Progenitor cell of endocrine pancreas (in vitro differentiated cells): ENCODE measurements at regions not wholly inside any gene's neighbourhood (a gene's known extent, or its start where the extent isn't known, plus 50 kb on each side); places are given as distances from the start of the nearest gene placed in this dataset.

Experiments
- DNase-seq: peaks from one replicate; pipeline ENCODE4 v3.0.0; 2021; ENCODE audit warnings: low spot score; ENCODE audit not compliant: unreplicated experiment
- H3K27ac Mint-ChIP-seq: 2 replicates; pipeline ENCODE4 v1.8.0; 2021; ENCODE audit warnings: mild to moderate bottlenecking, moderate library complexity, mixed read lengths
- H3K27me3 Mint-ChIP-seq: 2 replicates; pipeline ENCODE4 v1.8.0; 2021; ENCODE audit warnings: mixed read lengths
- H3K36me3 Mint-ChIP-seq: 2 replicates; pipeline ENCODE4 v1.8.0; 2022; ENCODE audit warnings: mixed read lengths; ENCODE audit not compliant: insufficient read depth
- H3K4me1 Mint-ChIP-seq: 2 replicates; pipeline ENCODE4 v1.8.0; 2021; ENCODE audit warnings: low read depth, mixed read lengths
- H3K4me3 Mint-ChIP-seq: 2 replicates; pipeline ENCODE4 v1.8.0; 2021; ENCODE audit warnings: low read depth, mild to moderate bottlenecking, moderate library complexity, mixed read lengths
- H3K9me3 Mint-ChIP-seq: 2 replicates; pipeline ENCODE4 v1.8.0; 2021; ENCODE audit warnings: low read depth, mixed read lengths
- CTCF ChIP-seq: fragments of 200-600 bp; sonication (generic); IDR thresholded peaks from one replicate; pipeline ENCODE4 v1.5.0; 2021; ENCODE audit warnings: antibody characterized with exemption, mild to moderate bottlenecking; ENCODE audit not compliant: unreplicated experiment

GRCh38 chr11:130781931-130782330 is 134.3 kb downstream of the SNX19 start:
- no peak overlapping the region for H3K27ac Mint-ChIP-seq
- H3K36me3 Mint-ChIP-seq, result no peaks in the 10 kb centered on the region
- H3K27me3 Mint-ChIP-seq, result peaks cover 20% of the 10 kb centered on the region
- DNase-seq, result no peak
- TF ChIP-seq CTCF, result no peak
- H3K9me3 Mint-ChIP-seq, result peaks cover 11% of the 10 kb centered on the region
- H3K4me3 Mint-ChIP-seq, result no peak overlapping the region
- no peaks in the 10 kb centered on the region for H3K4me1 Mint-ChIP-seq

- Mint-ChIP-seq H3K27ac (no peak overlapping the region), H3K27me3 (peaks cover 20% of the 10 kb centered on the region), H3K9me3 (peaks cover 7% of the 10 kb centered on the region), H3K36me3 (no peaks in the 10 kb centered on the region), H3K4me3 (no peak overlapping the region), H3K4me1 (no peaks in the 10 kb centered on the region)
- TF ChIP-seq CTCF, result no peak
- no peak for DNase-seq
Measured at GRCh38 chr11:130782361-130783222, 133.7 kb downstream of the SNX19 start.

- no peaks in the 10 kb centered on the region for H3K36me3 Mint-ChIP-seq
- no peak overlapping the region for H3K27ac Mint-ChIP-seq
- H3K9me3 Mint-ChIP-seq, result peaks cover 6% of the 10 kb centered on the region
- no peak overlapping the region for H3K4me3 Mint-ChIP-seq
- H3K4me1 Mint-ChIP-seq, result no peaks in the 10 kb centered on the region
- peaks cover 20% of the 10 kb centered on the region for H3K27me3 Mint-ChIP-seq
- no peak for DNase-seq
- TF ChIP-seq CTCF, result no peak
Measured at GRCh38 chr11:130783323-130783722, 133.0 kb downstream of the SNX19 start.

GRCh38 chr11:130785380-130786116 is 130.7 kb downstream of the SNX19 start:
- peaks cover 20% of the 10 kb centered on the region for H3K27me3 Mint-ChIP-seq
- H3K9me3 Mint-ChIP-seq, result peaks cover 9% of the 10 kb centered on the region
- no peak for DNase-seq
- H3K4me1 Mint-ChIP-seq, result no peaks in the 10 kb centered on the region
- no peak overlapping the region for H3K27ac Mint-ChIP-seq
- no peak overlapping the region for H3K4me3 Mint-ChIP-seq
- H3K36me3 Mint-ChIP-seq, result no peaks in the 10 kb centered on the region
- no peak for TF ChIP-seq CTCF

GRCh38 chr11:130786586-130786985 is 129.7 kb downstream of the SNX19 start:
- TF ChIP-seq CTCF, result no peak
- H3K4me3 Mint-ChIP-seq, result no peak overlapping the region
- no peaks in the 10 kb centered on the region for H3K4me1 Mint-ChIP-seq
- no peak overlapping the region for H3K27ac Mint-ChIP-seq
- H3K9me3 Mint-ChIP-seq, result peaks cover 19% of the 10 kb centered on the region
- H3K27me3 Mint-ChIP-seq, result peaks cover 20% of the 10 kb centered on the region
- H3K36me3 Mint-ChIP-seq, result no peaks in the 10 kb centered on the region
- no peak for DNase-seq
